H9 (cell line): ENCODE measurements at regions not wholly inside any gene's neighbourhood (a gene's known extent, or its start where the extent isn't known, plus 50 kb on each side); places are given as distances from the start of the nearest gene placed in this dataset.

Source experiments
- DNase-seq: peaks from one replicate; pipeline ENCODE4 v3.0.0-alpha.2; 2017
- H2AFZ ChIP-seq: one replicate; pipeline ENCODE4 v1.6.1; 2013; ENCODE audit warnings: mild to moderate bottlenecking, low read length, control low read depth, moderate library complexity
- H2AK5ac ChIP-seq: 2 replicates; pipeline ENCODE4 v1.6.1; 2013; ENCODE audit warnings: low read length, control low read depth, mixed read lengths; ENCODE audit not compliant: insufficient read length
- H2BK120ac ChIP-seq: one replicate; pipeline ENCODE4 v1.6.1; 2013; ENCODE audit warnings: low read depth, mild to moderate bottlenecking, low read length, control low read depth, inconsistent platforms; ENCODE audit not compliant: poor library complexity, severe bottlenecking
- H2BK12ac ChIP-seq: 2 replicates; pipeline ENCODE4 v1.6.1; 2013; ENCODE audit warnings: low read length, control low read depth, mixed read lengths, low read depth; ENCODE audit not compliant: insufficient read length
- H2BK15ac ChIP-seq: 2 replicates; pipeline ENCODE4 v1.6.1; 2013; ENCODE audit warnings: low read depth, low read length, control low read depth
- H2BK20ac ChIP-seq: one replicate; pipeline ENCODE4 v1.6.1; 2013; ENCODE audit warnings: low read depth, mild to moderate bottlenecking, low read length, control low read depth, inconsistent platforms; ENCODE audit not compliant: poor library complexity, severe bottlenecking
- H2BK5ac ChIP-seq: 2 replicates; pipeline ENCODE4 v1.6.1; 2013; ENCODE audit warnings: low read length, control low read depth, mixed read lengths; ENCODE audit not compliant: insufficient read length
- H3K14ac ChIP-seq: 2 replicates; pipeline ENCODE4 v1.6.1; 2013; ENCODE audit warnings: low read length, control low read depth; ENCODE audit not compliant: insufficient read depth
- H3K18ac ChIP-seq: 2 replicates; pipeline ENCODE4 v1.6.1; 2013; ENCODE audit warnings: low read depth, mild to moderate bottlenecking, mixed read lengths, low read length, control low read depth; ENCODE audit not compliant: insufficient read length
- H3K23ac ChIP-seq: 2 replicates; pipeline ENCODE4 v1.6.1; 2013; ENCODE audit warnings: low read length, control low read depth, mixed read lengths, low read depth; ENCODE audit not compliant: insufficient read length
- H3K23me2 ChIP-seq: 2 replicates; pipeline ENCODE4 v1.6.1; 2013; ENCODE audit warnings: low read depth, mild to moderate bottlenecking, mixed read lengths, low read length, control low read depth; ENCODE audit not compliant: insufficient read length, poor library complexity, severe bottlenecking
- H3K27ac ChIP-seq: 2 replicates; pipeline ENCODE4 v1.5.1; 2013; ENCODE audit warnings: low read length, control low read depth, mixed read lengths, low read depth; ENCODE audit not compliant: insufficient read length
- H3K27me3 ChIP-seq: 2 replicates; pipeline ENCODE4 v1.6.1; 2013; ENCODE audit warnings: low read length, control low read depth, inconsistent platforms; ENCODE audit not compliant: insufficient read depth
- H3K4ac ChIP-seq: 2 replicates; pipeline ENCODE4 v1.6.1; 2013; ENCODE audit warnings: low read depth, mild to moderate bottlenecking, control low read depth, inconsistent platforms, low read length, moderate library complexity
- H3K4me1 ChIP-seq: 2 replicates; pipeline ENCODE4 v1.6.1; 2013; ENCODE audit warnings: low read length, control low read depth, inconsistent platforms; ENCODE audit not compliant: insufficient read depth
- H3K4me2 ChIP-seq: 2 replicates; pipeline ENCODE4 v1.6.1; 2013; ENCODE audit warnings: low read length, control low read depth, mixed read lengths; ENCODE audit not compliant: insufficient read length, insufficient read depth
- H3K56ac ChIP-seq: 2 replicates; pipeline ENCODE4 v1.6.1; 2013; ENCODE audit warnings: low read depth, mild to moderate bottlenecking, mixed read lengths, low read length, control low read depth; ENCODE audit not compliant: insufficient read length
- H3K79me1 ChIP-seq: 2 replicates; pipeline ENCODE4 v1.6.1; 2013; ENCODE audit warnings: low read depth, mild to moderate bottlenecking, moderate library complexity, low read length, control low read depth, inconsistent platforms; ENCODE audit not compliant: insufficient read depth, poor library complexity, severe bottlenecking
- H3K79me2 ChIP-seq: 2 replicates; pipeline ENCODE4 v1.6.1; 2013; ENCODE audit warnings: low read length, control low read depth, inconsistent platforms; ENCODE audit not compliant: insufficient read depth
- H3K9ac ChIP-seq: 2 replicates; pipeline ENCODE4 v1.6.1; 2013; ENCODE audit warnings: low read length, control low read depth, mixed read lengths; ENCODE audit not compliant: insufficient read length; ENCODE audit errors: extremely low read depth
- H3K9me3 ChIP-seq: one replicate; pipeline ENCODE4 v1.6.1; 2013; ENCODE audit warnings: low read depth, low read length, inconsistent platforms; ENCODE audit not compliant: control insufficient read depth
- H3T11ph ChIP-seq: one replicate; pipeline ENCODE4 v1.6.1; 2013; ENCODE audit warnings: mild to moderate bottlenecking, low read length, control low read depth, inconsistent platforms
- H4K20me1 ChIP-seq: one replicate; pipeline ENCODE4 v1.6.1; 2013; ENCODE audit not compliant: control insufficient read depth, insufficient read length, insufficient read depth
- H4K5ac ChIP-seq: 2 replicates; pipeline ENCODE4 v1.6.1; 2013; ENCODE audit warnings: low read depth, mild to moderate bottlenecking, mixed read lengths, low read length, control low read depth; ENCODE audit not compliant: insufficient read length
- H4K8ac ChIP-seq: replicated peaks from 2 replicates; pipeline ENCODE4 v1.6.1; 2013; ENCODE audit warnings: low read length, control low read depth, mixed read lengths, low read depth; ENCODE audit not compliant: insufficient read length
- H4K91ac ChIP-seq: 2 replicates; pipeline ENCODE4 v1.6.1; 2013; ENCODE audit warnings: low read depth, mild to moderate bottlenecking, moderate library complexity, mixed read lengths, low read length, control low read depth; ENCODE audit not compliant: insufficient read length
- H3K27ac Mint-ChIP-seq, 3 experiments: 2 replicates in 2 of 3; 3 replicates in 1 of 3; pipeline ENCODE4 v1.8.0; 2020 to 2021; ENCODE audit warnings: mixed read lengths in 3 of 3, mild to moderate bottlenecking in 1 of 3, moderate library complexity in 1 of 3
- H3K27me3 Mint-ChIP-seq: 2 replicates; pipeline ENCODE4 v1.8.0; 2021; ENCODE audit warnings: low read depth, mild to moderate bottlenecking, moderate library complexity, mixed read lengths
- H3K36me3 Mint-ChIP-seq, 3 experiments: 2 replicates in 2 of 3; 3 replicates in 1 of 3; pipeline ENCODE4 v1.8.0; 2020 to 2021; ENCODE audit warnings: low read depth in 3 of 3, mixed read lengths in 3 of 3; ENCODE audit not compliant: insufficient read depth in 1 of 3
- H3K4me1 Mint-ChIP-seq, 2 experiments: 2 replicates each; pipeline ENCODE4 v1.8.0; 2020; ENCODE audit warnings: mixed read lengths in 2 of 2
- H3K4me3 Mint-ChIP-seq, 2 experiments: 2 replicates in 1 of 2; 3 replicates in 1 of 2; pipeline ENCODE4 v1.8.0; 2020 to 2021; ENCODE audit warnings: mild to moderate bottlenecking in 2 of 2, mixed read lengths in 2 of 2, moderate library complexity in 1 of 2
- H3K9me3 Mint-ChIP-seq, 2 experiments: 2 replicates in 1 of 2; 3 replicates in 1 of 2; pipeline ENCODE4 v1.8.0; 2020; ENCODE audit warnings: mild to moderate bottlenecking in 2 of 2, mixed read lengths in 2 of 2, moderate library complexity in 1 of 2
- WGBS: extraction: QIAGEN DNeasy Blood & Tissue Kit; methylation state at CpG from one replicate; pipeline ENCODE4 v1.1.7; 2013; ENCODE audit warnings: missing lambda C conversion rate, low lambda C conversion rate, mixed read lengths; ENCODE audit not compliant: insufficient read length; ENCODE audit errors: extremely low coverage; 5-methylcytosine and 5-hydroxymethylcytosine counted together
- TF ChIP-seq, protein P1 (sequence below): fragments of 200-600 bp; sonication (generic); conservative IDR thresholded peaks from 3 replicates; pipeline ENCODE4 v1.8.0; 2021; ENCODE audit warnings: antibody characterized with exemption, mild to moderate bottlenecking

DNA sequence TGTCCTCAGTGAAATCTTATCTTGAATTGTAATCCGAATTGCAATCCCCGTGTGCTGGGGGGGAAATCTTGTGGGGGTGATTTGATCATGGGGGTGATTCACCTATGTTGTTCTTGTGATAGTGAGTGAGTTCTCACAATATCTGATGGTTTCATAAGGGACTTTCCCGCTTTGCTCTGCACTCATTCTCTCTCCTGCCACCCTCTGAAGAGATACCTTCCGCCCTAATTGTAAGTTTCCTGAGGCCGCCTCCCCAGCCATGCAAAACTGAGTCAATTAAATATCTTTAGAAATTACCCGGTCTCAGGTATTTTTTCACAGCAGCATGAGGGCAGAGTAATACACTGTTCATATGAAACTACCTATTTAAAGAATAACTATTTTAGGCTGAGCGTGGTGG lies 304.1 kb upstream of the EPHA6 start:
- H3K4me1 ChIP-seq = no peaks in the 10 kb centered on the region
- H3K9me3 ChIP-seq = no peaks in the 10 kb centered on the region
- Mint-ChIP-seq H3K4me3 (no peak overlapping the region), H3K4me1 (no peaks in the 10 kb centered on the region), H3K27ac (peak overlapping the region in 1 of 3 experiments; percentile 18; a peak in 1 of 7 replicates), H3K27me3 (no peaks in the 10 kb centered on the region), H3K36me3 (no peaks in the 10 kb centered on the region), H3K9me3 (peaks cover 0 to under 1% of the 10 kb centered on the region in 2 experiments; a peak in 1 of 5 replicates)
- no peak overlapping the region for H3K4ac ChIP-seq
- H2BK5ac ChIP-seq = no peak overlapping the region
- no peak overlapping the region for H4K8ac ChIP-seq
- H3K56ac ChIP-seq = no peak overlapping the region
- H2AFZ ChIP-seq = no peak overlapping the region
- H2BK120ac ChIP-seq = no peak overlapping the region
- no peak overlapping the region for H3K18ac ChIP-seq
- no peaks in the 10 kb centered on the region for H3K27me3 ChIP-seq
- H3K4me2 ChIP-seq = no peak overlapping the region
- DNase-seq = no peak
- no peak overlapping the region for H2BK20ac ChIP-seq
- H3K27ac ChIP-seq = no peak overlapping the region
- TF ChIP-seq, protein P1, sequence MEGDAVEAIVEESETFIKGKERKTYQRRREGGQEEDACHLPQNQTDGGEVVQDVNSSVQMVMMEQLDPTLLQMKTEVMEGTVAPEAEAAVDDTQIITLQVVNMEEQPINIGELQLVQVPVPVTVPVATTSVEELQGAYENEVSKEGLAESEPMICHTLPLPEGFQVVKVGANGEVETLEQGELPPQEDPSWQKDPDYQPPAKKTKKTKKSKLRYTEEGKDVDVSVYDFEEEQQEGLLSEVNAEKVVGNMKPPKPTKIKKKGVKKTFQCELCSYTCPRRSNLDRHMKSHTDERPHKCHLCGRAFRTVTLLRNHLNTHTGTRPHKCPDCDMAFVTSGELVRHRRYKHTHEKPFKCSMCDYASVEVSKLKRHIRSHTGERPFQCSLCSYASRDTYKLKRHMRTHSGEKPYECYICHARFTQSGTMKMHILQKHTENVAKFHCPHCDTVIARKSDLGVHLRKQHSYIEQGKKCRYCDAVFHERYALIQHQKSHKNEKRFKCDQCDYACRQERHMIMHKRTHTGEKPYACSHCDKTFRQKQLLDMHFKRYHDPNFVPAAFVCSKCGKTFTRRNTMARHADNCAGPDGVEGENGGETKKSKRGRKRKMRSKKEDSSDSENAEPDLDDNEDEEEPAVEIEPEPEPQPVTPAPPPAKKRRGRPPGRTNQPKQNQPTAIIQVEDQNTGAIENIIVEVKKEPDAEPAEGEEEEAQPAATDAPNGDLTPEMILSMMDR = no peak
- H4K91ac ChIP-seq = no peak overlapping the region
- H3K79me1 ChIP-seq = no peaks in the 10 kb centered on the region
- no peak overlapping the region for H3K23ac ChIP-seq
- no peaks in the 10 kb centered on the region for H3K23me2 ChIP-seq
- no CpG with 5 or more reads among the region's 7 CpGs for WGBS
- no peaks in the 10 kb centered on the region for H4K20me1 ChIP-seq
- H2BK15ac ChIP-seq = no peak overlapping the region
- H3T11ph ChIP-seq = no peak overlapping the region
- H2AK5ac ChIP-seq = no peak overlapping the region
- H3K79me2 ChIP-seq = no peaks in the 10 kb centered on the region
- H4K5ac ChIP-seq = no peak overlapping the region
- no peak overlapping the region for H2BK12ac ChIP-seq
- H3K9ac ChIP-seq = no peak overlapping the region
- H3K14ac ChIP-seq = no peak overlapping the region
